Skeletal muscle cell (primary cell): ENCODE measurements at regions not wholly inside any gene's neighbourhood (a gene's known extent, or its start where the extent isn't known, plus 50 kb on each side); places are given as distances from the start of the nearest gene placed in this dataset.
"Not testable (repeated sequence)": the region's sequence is repeated elsewhere in the genome, so short reads cannot be mapped to it uniquely, and the experiment has no call there.

Experiments
- DNase-seq: peaks from one replicate; pipeline ENCODE4 v3.0.0-alpha.2; 2010; ENCODE audit warnings: low read depth
- H3K4me3 ChIP-seq: 2 replicates; pipeline ENCODE4 v1.5.1; 2011; ENCODE audit warnings: low read depth, mild to moderate bottlenecking, control low read depth, low read length, moderate library complexity

DNA sequence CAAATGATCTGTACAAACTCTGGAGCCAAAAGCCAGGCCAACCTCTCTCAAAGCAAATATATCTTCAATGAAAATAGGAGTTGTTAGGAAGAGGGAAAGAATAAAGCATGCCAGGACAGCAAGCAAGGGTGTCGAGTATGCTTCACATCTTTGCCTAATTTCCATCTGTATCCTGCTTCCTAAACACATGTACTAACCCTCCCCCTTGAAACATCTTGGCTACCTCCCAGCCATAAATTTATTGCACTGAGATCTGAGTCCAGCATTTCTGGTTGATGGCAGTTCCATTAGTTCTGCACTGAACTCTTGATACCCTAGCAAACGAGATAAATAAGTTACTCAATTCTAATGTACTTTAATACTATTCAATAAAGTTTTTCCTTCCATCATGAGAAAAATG is 430.5 kb upstream of the TRAM1L1 start:
- DNase-seq, result no peak
- no peak overlapping the region for H3K4me3 ChIP-seq

GRCh38 chr4:117527601-117528000 is 442.2 kb upstream of the TRAM1L1 start:
- DNase-seq, result no peak
- H3K4me3 ChIP-seq, result no peak overlapping the region

GRCh38 chr4:117529401-117529800 is 444.0 kb upstream of the TRAM1L1 start:
- DNase-seq, result no peak

DNA sequence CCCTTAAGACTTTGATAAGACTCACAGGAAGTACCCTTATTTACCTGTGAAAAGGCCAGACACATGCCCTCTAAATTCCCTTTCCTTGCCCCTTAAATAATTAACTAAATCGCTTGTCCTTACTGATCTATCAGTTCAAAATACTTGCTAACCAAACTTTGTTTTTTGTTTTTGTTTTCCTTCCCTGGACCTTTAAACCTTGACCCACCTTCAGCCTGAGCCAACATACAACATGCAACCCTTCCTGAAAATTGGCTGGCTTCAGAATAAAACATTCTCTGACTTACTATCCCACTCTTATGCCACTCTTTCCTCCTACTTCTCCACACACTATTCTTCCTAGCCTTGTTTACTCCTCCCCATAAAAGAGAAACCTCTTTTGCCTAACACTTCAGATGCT is 448.1 kb upstream of the TRAM1L1 start:
- no peak overlapping the region for H3K4me3 ChIP-seq
- DNase-seq, result no peak

More at GRCh38 chr4:117529401-117529800, 444.0 kb upstream of the TRAM1L1 start:
- H3K4me3 ChIP-seq, result no peak overlapping the region

- no peak overlapping the region for H3K4me3 ChIP-seq
These were observed 459.7 kb upstream of the TRAM1L1 start for GRCh38 chr4:117545039-117545438.

DNA sequence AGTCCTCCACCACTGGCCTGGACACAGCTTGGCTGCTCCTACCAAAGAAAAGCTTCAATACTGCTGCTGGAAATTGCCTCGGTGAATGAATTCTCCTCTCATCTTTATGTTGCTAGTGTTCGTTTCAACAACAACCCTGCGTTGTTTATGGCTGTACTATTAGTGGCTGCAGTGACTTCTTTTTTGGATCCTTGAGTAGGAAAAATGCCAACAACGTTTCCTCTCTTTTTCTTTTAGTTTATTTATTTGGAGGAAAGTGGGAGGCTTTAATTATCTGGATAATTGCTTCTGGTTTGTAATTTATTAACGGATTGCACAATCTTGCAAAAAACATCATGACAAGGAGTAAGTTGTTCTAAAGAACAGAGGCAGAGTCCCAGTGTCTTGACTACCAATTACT is 464.1 kb upstream of the TRAM1L1 start:
- no peak overlapping the region for H3K4me3 ChIP-seq
- no peak for DNase-seq

More at GRCh38 chr4:117545039-117545438, 459.7 kb upstream of the TRAM1L1 start:
- DNase-seq, result no peak

GRCh38 chr4:117550085-117550484 is 464.7 kb upstream of the TRAM1L1 start:
- no peak overlapping the region for H3K4me3 ChIP-seq
- DNase-seq, result no peak

- DNase-seq, result no peak
- H3K4me3 ChIP-seq, result no peak overlapping the region
These were observed 474.0 kb upstream of the NDST3 start for GRCh38 chr4:117560329-117560728.

- no peak overlapping the region for H3K4me3 ChIP-seq
- no peak for DNase-seq
These were observed 460.2 kb upstream of the NDST3 start for GRCh38 chr4:117574085-117574484.

- no peak for DNase-seq
These were observed 458.4 kb upstream of the NDST3 start for GRCh38 chr4:117575850-117576249.

GRCh38 chr4:117577686-117578311 is 456.5 kb upstream of the NDST3 start:
- DNase-seq, result no peak

More at GRCh38 chr4:117575850-117576249, 458.4 kb upstream of the NDST3 start:
- no peak overlapping the region for H3K4me3 ChIP-seq

GRCh38 chr4:117588771-117589170 is 445.5 kb upstream of the NDST3 start:
- no peak for DNase-seq
- no peak overlapping the region for H3K4me3 ChIP-seq

More at GRCh38 chr4:117577686-117578311, 456.5 kb upstream of the NDST3 start:
- H3K4me3 ChIP-seq, result no peak overlapping the region

- DNase-seq, result no peak
- no peak overlapping the region for H3K4me3 ChIP-seq
These were observed 437.3 kb upstream of the NDST3 start for GRCh38 chr4:117596917-117597480.

DNA sequence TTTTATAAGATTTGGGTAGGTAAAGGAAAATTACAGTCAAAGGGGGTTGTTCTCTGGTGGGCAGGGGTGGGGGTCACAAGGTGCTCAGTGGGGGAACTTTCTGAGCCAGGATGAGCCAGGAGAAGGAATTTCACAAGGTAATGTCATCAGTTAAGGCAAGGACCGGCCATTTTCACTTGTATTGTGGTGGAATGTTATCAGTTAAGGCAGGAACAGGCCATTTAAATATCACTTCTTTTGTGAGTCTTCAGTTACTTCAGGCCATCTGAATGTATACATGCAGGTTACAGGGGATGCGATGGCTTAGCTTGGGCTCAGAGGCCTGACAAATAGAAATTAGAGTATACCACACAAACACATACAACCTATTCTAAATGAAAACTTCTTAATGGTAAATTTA is 434.9 kb upstream of the NDST3 start:
- not testable (repeated sequence) for DNase-seq

GRCh38 chr4:117600936-117601335 is 433.4 kb upstream of the NDST3 start:
- not testable (repeated sequence) for H3K4me3 ChIP-seq, DNase-seq

More for the DNA sequence above, 434.9 kb upstream of the NDST3 start:
- not testable (repeated sequence) for H3K4me3 ChIP-seq

DNA sequence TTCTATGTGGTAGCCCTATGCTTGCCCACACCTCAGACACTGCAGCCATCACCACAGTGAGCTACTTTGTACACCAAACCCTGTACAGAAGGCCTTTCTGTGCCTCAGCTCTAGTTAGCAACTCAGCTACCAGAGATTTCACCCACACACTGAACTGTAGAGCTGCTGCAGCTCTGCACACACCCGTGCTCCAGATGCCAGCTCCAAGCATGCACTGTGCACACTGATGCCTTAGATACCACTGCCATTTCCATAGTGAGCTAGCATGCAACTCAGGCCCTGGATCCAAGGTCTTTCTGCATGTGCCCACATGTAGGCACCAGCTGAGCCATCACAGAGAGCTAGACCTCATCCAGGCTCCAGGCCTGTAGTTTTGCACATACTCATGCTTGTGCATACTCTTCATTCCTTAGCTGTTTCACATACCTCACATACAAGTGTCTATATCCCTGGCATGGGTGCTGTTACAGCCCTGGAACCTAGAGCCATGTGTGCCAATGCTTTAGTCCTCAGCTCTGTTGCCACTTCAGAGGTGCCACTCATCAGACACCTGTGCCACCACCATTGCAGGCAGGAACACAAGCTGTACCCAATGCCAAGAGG is 423.5 kb upstream of the NDST3 start:
- H3K4me3 ChIP-seq, result no peak overlapping the region
- no peak for DNase-seq

GRCh38 chr4:117621673-117622072 is 412.6 kb upstream of the NDST3 start:
- H3K4me3 ChIP-seq, result no peak overlapping the region
- DNase-seq, result no peak

DNA sequence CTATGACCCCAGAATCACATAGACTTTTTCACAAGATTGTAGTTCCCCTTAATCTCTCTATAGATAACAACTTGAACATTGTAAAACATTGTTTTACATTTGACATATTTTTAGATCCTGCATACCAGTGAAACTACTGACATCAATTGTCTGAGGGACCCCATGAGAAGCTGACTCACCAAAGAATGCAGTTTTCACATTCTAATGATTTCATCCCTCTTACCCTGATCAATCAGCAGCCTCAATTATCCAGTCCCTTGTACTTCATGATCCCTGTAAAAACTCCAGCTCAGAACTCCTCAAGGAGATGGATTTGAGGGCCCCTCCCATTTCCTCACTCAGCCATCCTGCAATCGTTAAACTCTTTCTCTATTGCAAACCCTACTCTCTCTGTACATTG is 411.0 kb upstream of the NDST3 start:
- DNase-seq, result no peak
- H3K4me3 ChIP-seq, result no peak overlapping the region

- H3K4me3 ChIP-seq, result no peak overlapping the region
- DNase-seq, result no peak
These were observed 407.6 kb upstream of the NDST3 start for GRCh38 chr4:117626664-117627063.

GRCh38 chr4:117634716-117635115 is 399.6 kb upstream of the NDST3 start:
- DNase-seq, result no peak

DNA sequence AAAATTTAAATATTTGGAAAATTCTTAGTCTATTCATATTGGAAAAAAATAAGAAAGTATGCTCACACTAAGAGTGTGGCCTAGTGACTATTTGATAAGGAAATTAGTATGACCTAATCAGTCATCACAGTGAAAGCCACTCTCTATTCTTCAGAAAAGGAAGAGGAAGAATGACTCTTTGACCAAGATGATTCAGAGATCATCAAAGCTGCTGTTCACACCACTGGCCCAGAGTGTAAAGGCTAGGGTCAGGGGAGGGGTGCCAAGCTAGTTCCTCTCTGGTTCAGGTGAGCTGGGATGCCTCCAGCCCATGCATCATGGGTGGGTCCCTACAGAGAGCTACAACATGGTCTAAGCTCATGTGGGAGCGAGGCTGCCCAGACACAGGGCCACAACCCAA is 396.9 kb upstream of the NDST3 start:
- DNase-seq, result no peak
- no peak overlapping the region for H3K4me3 ChIP-seq

More at GRCh38 chr4:117634716-117635115, 399.6 kb upstream of the NDST3 start:
- no peak overlapping the region for H3K4me3 ChIP-seq
